ENCODE measurements at regions not wholly inside any gene's neighbourhood (a gene's known extent, or its start where the extent isn't known, plus 50 kb on each side); places are given as distances from the start of the nearest gene placed in this dataset.
A peak's percentile ranks its signal among the peaks of the same experiment; 100 is the strongest.

DNA sequence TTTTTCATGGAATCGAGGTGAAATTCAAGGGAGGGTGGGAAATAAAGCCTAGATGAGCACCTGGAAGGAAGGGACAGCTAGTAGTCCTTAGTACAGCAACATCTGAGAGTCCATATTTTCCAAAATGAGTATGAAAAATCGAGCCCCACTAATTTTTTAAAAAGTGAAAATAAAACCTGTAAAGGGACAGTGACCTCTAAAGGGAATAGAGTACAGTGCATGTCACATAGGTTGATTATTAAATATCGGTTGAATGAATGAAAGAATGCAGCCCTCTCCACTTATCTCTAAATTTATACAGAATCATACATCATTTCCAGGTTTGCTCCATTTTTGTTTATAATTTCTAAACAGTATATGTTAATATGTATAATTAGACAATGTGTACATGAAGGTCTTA, 1088.5 kb upstream of the GHITM start:
- Histone ChIP-seq H2AFZ (no peak overlapping the region), H3K4me1 (replicated peaks; ENCODE audit: insufficient read depth) (no peaks in the 10 kb centered on the region), H3K9me2 (ENCODE audit: insufficient read depth) (no peaks in the 10 kb centered on the region), H3K36me3 (ENCODE audit: low read depth) (no peaks in the 10 kb centered on the region), H3K9me3 (ENCODE audit: insufficient read depth, low read depth) (no peaks in the 10 kb centered on the region), H3K79me2 (ENCODE audit: low read depth) (no peaks in the 10 kb centered on the region), H3F3A (ENCODE audit: insufficient read depth, low read depth) (no peaks in the 10 kb centered on the region), H3K27ac (no peak overlapping the region), H3K4me3 (no peak overlapping the region), H3K27me3 (ENCODE audit: insufficient read depth, low read depth) (no peaks in the 10 kb centered on the region), H3K4me2 (no peak overlapping the region), H4K20me1 (ENCODE audit: insufficient read depth) (no peaks in the 10 kb centered on the region)
- intact Hi-C loops (cut with micrococcal nuclease; ENCODE audit: unreplicated experiment) = no loop called here
- BruUV-seq (replicated peaks) = no TSS peak
- TF ChIP-seq EZH2 (IDR thresholded peaks at IDR 0.05; ENCODE audit: low read depth) (no peak), CTCF (conservative IDR thresholded peaks at IDR 0.05) (0 out of 2 replicates have a peak, but pooled peaks have one; percentile 21)
- DNase-seq = no peak
- ChIA-PET CTCF (interaction anchor here (0.6 kb wide), 1 partner anchor 25 kb away, joined by 6 read pairs; no protein-coding TSS in a partner anchor), POLR2A (ENCODE audit: unreplicated experiment) (no interaction called here)

DNA sequence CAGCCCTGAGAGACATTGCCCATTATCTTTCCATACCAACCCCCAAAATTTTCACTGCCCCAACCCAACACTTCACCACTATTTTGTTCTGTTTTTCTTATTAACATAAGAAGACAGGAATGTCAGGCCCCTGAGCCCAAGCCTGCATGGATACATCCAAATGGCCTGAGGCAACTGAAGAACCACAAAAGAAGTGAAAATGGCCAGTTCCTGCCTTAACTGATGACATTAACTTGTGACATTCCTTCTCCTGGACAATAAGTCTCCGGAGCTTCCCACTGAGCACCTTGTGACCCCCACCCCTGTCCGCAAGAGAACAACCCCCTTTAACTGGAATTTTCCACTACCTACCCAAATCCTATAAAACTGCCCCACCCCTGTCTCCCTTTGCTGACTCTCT, 1076.4 kb upstream of the GHITM start:
- H3K9me3 ChIP-seq (ENCODE audit: insufficient read depth, low read depth) = no peaks in the 10 kb centered on the region
- POLR2A ChIA-PET (ENCODE audit: unreplicated experiment) = no interaction called here
- no TSS peak for BruUV-seq (replicated peaks)
- CTCF ChIA-PET = no interaction called here
- no peaks in the 10 kb centered on the region; the same call in 1 of the 2 replicates for H3K27me3 ChIP-seq (ENCODE audit: insufficient read depth, low read depth)
- H3K36me3 ChIP-seq (ENCODE audit: low read depth) = no peaks in the 10 kb centered on the region
- H3K4me3 ChIP-seq = no peak overlapping the region
- H3K27ac ChIP-seq = no peak overlapping the region
- H3K9me2 ChIP-seq (ENCODE audit: insufficient read depth) = no peaks in the 10 kb centered on the region
- H3F3A ChIP-seq (ENCODE audit: insufficient read depth, low read depth) = no peaks in the 10 kb centered on the region
- no peak for TF ChIP-seq EZH2 (IDR thresholded peaks at IDR 0.05; ENCODE audit: low read depth)
- TF ChIP-seq CTCF (conservative IDR thresholded peaks at IDR 0.05) = no peak
- no peaks in the 10 kb centered on the region for H4K20me1 ChIP-seq (ENCODE audit: insufficient read depth)
- H3K79me2 ChIP-seq (ENCODE audit: low read depth) = no peaks in the 10 kb centered on the region
- intact Hi-C loops (cut with micrococcal nuclease; ENCODE audit: unreplicated experiment) = no loop called here
- no peak for DNase-seq
- H3K4me1 ChIP-seq (replicated peaks; ENCODE audit: insufficient read depth) = no peaks in the 10 kb centered on the region
- no peak overlapping the region for H3K4me2 ChIP-seq
- no peak overlapping the region for H2AFZ ChIP-seq

DNA sequence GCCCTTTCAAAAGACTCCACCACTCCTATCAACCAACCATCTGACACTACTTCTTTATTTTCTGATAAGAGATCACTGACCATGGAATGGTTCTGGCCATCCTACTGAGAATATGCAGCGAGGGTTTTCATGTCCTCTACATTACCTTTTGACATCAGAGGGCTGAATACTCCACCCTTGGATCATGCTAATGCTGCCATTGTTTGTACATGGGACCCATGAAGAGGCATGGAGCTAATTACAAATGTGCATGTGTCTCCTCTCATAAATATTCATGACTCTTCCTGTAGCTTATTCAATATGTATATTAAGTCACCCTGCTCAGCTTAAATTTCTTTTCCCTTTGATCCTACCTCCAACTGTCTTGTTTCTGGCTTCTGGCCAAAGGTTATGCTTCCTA, 1065.8 kb upstream of the GHITM start:
- Histone ChIP-seq H3K4me3 (no peak overlapping the region), H3K36me3 (ENCODE audit: low read depth) (no peaks in the 10 kb centered on the region), H3K27ac (no peak overlapping the region), H4K20me1 (ENCODE audit: insufficient read depth) (no peaks in the 10 kb centered on the region), H2AFZ (no peak overlapping the region), H3K4me2 (no peak overlapping the region), H3K9me2 (ENCODE audit: insufficient read depth) (0 out of 2 replicates have a peak, but pooled peaks cover 3% of the 10 kb centered on the region), H3K27me3 (ENCODE audit: insufficient read depth, low read depth) (no peaks in the 10 kb centered on the region), H3K4me1 (replicated peaks; ENCODE audit: insufficient read depth) (no peaks in the 10 kb centered on the region), H3K9me3 (ENCODE audit: insufficient read depth, low read depth) (no peaks in the 10 kb centered on the region), H3K79me2 (ENCODE audit: low read depth) (no peaks in the 10 kb centered on the region), H3F3A (ENCODE audit: insufficient read depth, low read depth) (no peaks in the 10 kb centered on the region)
- no peak for TF ChIP-seq EZH2 (IDR thresholded peaks at IDR 0.05; ENCODE audit: low read depth)
- no peak for TF ChIP-seq CTCF (conservative IDR thresholded peaks at IDR 0.05)
- no TSS peak for BruUV-seq (replicated peaks)
- CTCF ChIA-PET = no interaction called here
- no peak for DNase-seq
- intact Hi-C loops (cut with micrococcal nuclease; ENCODE audit: unreplicated experiment) = no loop called here
- POLR2A ChIA-PET (ENCODE audit: unreplicated experiment) = no interaction called here
